ENCODE measurements at regions not wholly inside any gene's neighbourhood (a gene's known extent, or its start where the extent isn't known, plus 50 kb on each side); places are given as distances from the start of the nearest gene placed in this dataset.

DNA sequence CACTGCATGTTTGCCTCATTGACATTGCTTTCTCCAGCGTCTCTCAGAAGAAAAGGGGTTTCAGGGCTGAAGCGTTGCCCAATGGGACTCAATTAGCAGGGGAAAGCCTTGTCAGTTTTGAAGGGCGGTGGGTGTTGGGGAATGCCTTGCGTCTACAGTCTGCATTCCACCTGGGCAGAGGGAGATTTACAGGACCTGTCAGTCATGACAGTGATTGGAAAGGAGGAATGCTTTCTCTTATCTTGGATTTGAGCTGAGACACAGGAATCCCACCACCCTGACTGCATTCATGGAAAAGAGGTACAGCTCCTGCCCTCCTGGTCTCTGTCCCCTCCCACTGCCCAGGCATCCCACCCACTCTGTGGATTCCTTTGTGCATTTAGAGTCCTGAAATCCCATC, 123.9 kb downstream of the ACKR3 start (continued):
- TF ChIP-seq, protein P1, sequence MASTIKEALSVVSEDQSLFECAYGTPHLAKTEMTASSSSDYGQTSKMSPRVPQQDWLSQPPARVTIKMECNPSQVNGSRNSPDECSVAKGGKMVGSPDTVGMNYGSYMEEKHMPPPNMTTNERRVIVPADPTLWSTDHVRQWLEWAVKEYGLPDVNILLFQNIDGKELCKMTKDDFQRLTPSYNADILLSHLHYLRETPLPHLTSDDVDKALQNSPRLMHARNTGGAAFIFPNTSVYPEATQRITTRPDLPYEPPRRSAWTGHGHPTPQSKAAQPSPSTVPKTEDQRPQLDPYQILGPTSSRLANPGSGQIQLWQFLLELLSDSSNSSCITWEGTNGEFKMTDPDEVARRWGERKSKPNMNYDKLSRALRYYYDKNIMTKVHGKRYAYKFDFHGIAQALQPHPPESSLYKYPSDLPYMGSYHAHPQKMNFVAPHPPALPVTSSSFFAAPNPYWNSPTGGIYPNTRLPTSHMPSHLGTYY (CRISPR knock-in tag; IDR thresholded peaks at IDR 0.05) = no peak
- TF ChIP-seq SMAD3 (CRISPR knock-in tag; IDR thresholded peaks at IDR 0.05; ENCODE audit: borderline replicate concordance) (no peak), ATF2 (CRISPR knock-in tag; IDR thresholded peaks at IDR 0.05; ENCODE audit: borderline replicate concordance, low read depth) (no peak), NR1H2 (CRISPR knock-in tag; IDR thresholded peaks at IDR 0.05) (no peak)

GRCh38 chr2:236694146-236694888, 124.7 kb downstream of the ACKR3 start:
- ATAC-seq (no peak), DNase-seq (ENCODE audit: low spot score) (no peak)
- POLR2A ChIA-PET = no interaction called here
- H3K27me3 Mint-ChIP-seq (ENCODE audit: low read depth) = no peaks in the 10 kb centered on the region
- H3K4me3 Mint-ChIP-seq = no peak overlapping the region
- 0 out of 2 replicates have a peak, but pooled peaks cover 3% of the 10 kb centered on the region for H3K9me3 Mint-ChIP-seq
- peaks cover 14% of the 10 kb centered on the region for H3K4me1 Mint-ChIP-seq
- TF ChIP-seq, protein P2, sequence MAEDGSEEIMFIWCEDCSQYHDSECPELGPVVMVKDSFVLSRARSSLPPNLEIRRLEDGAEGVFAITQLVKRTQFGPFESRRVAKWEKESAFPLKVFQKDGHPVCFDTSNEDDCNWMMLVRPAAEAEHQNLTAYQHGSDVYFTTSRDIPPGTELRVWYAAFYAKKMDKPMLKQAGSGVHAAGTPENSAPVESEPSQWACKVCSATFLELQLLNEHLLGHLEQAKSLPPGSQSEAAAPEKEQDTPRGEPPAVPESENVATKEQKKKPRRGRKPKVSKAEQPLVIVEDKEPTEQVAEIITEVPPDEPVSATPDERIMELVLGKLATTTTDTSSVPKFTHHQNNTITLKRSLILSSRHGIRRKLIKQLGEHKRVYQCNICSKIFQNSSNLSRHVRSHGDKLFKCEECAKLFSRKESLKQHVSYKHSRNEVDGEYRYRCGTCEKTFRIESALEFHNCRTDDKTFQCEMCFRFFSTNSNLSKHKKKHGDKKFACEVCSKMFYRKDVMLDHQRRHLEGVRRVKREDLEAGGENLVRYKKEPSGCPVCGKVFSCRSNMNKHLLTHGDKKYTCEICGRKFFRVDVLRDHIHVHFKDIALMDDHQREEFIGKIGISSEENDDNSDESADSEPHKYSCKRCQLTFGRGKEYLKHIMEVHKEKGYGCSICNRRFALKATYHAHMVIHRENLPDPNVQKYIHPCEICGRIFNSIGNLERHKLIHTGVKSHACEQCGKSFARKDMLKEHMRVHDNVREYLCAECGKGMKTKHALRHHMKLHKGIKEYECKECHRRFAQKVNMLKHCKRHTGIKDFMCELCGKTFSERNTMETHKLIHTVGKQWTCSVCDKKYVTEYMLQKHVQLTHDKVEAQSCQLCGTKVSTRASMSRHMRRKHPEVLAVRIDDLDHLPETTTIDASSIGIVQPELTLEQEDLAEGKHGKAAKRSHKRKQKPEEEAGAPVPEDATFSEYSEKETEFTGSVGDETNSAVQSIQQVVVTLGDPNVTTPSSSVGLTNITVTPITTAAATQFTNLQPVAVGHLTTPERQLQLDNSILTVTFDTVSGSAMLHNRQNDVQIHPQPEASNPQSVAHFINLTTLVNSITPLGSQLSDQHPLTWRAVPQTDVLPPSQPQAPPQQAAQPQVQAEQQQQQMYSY (CRISPR knock-in tag; IDR thresholded peaks at IDR 0.05) = no peak
- no peaks in the 10 kb centered on the region for H3K36me3 Mint-ChIP-seq
- no peak overlapping the region for H3K27ac Mint-ChIP-seq
- CTCF ChIA-PET = interaction anchor here (1.1 kb wide), 1 partner anchor 8 kb away, joined by 3 read pairs; no protein-coding TSS in a partner anchor

- Mint-ChIP-seq H3K36me3 (no peaks in the 10 kb centered on the region), H3K9me3 (0 out of 2 replicates have a peak, but pooled peaks cover 3% of the 10 kb centered on the region), H3K4me1 (peaks cover 12% of the 10 kb centered on the region), H3K27ac (no peak overlapping the region), H3K4me3 (no peak overlapping the region), H3K27me3 (ENCODE audit: low read depth) (no peaks in the 10 kb centered on the region)
- ATAC-seq = no peak
- no peak for TF ChIP-seq ATF1 (CRISPR knock-in tag; IDR thresholded peaks at IDR 0.05)
- TF ChIP-seq STAT6 (CRISPR knock-in tag; conservative IDR thresholded peaks at IDR 0.05; ENCODE audit: low read depth) = no peak
- no peak for TF ChIP-seq ZNF532 (CRISPR knock-in tag; IDR thresholded peaks at IDR 0.05; ENCODE audit: borderline replicate concordance)
- POLR2A ChIA-PET = no interaction called here
- DNase-seq (ENCODE audit: low spot score) = no peak
- CTCF ChIA-PET = no interaction called here
Measured at GRCh38 chr2:236696834-236697233, 127.2 kb downstream of the ACKR3 start.
